WTC11 (cell line): ENCODE measurements at regions not wholly inside any gene's neighbourhood (a gene's known extent, or its start where the extent isn't known, plus 50 kb on each side); places are given as distances from the start of the nearest gene placed in this dataset.

Experiments used
- ATAC-seq: fragments of 200-7000 bp; cut with Tn5 transposase; 2 replicates; pipeline ENCODE4 v1.10.0; 2021; ENCODE audit warnings: mild to moderate bottlenecking, moderate library complexity
- CTCF ChIA-PET: fragments of 300-600 bp; sonication (Branson Sonifier 250); formaldehyde crosslinking; loops from one replicate; lab custom pipeline; 2021; ENCODE audit warnings: antibody characterized with exemption; lab: Charles Lee
- POLR2A ChIA-PET: fragments of 350-600 bp; sonication (Branson Sonifier 250); formaldehyde crosslinking; loops from one replicate; lab custom pipeline; 2021; ENCODE audit warnings: antibody characterized with exemption; lab: Charles Lee
- DNase-seq: peaks from one replicate; pipeline ENCODE4 v3.0.0; 2021; ENCODE audit warnings: low spot score
- H3K27ac Mint-ChIP-seq: 2 replicates; pipeline ENCODE4 v1.8.0; 2021; ENCODE audit warnings: mixed read lengths
- H3K27me3 Mint-ChIP-seq: 2 replicates; pipeline ENCODE4 v1.8.0; 2021; ENCODE audit warnings: low read depth, mild to moderate bottlenecking, moderate library complexity, mixed read lengths
- H3K36me3 Mint-ChIP-seq: 2 replicates; pipeline ENCODE4 v1.8.0; 2021; ENCODE audit warnings: mixed read lengths
- H3K4me1 Mint-ChIP-seq: 2 replicates; pipeline ENCODE4 v1.8.0; 2022; ENCODE audit warnings: mixed read lengths
- H3K4me3 Mint-ChIP-seq: 2 replicates; pipeline ENCODE4 v1.8.0; 2021; ENCODE audit warnings: mild to moderate bottlenecking, moderate library complexity, mixed read lengths
- H3K9me3 Mint-ChIP-seq: 2 replicates; pipeline ENCODE4 v1.8.0; 2021; ENCODE audit warnings: mixed read lengths
- AFF4 ChIP-seq: sonication (generic); formaldehyde crosslinking; IDR thresholded peaks from 2 replicates; pipeline ENCODE4 v1.8.1; 2023; ENCODE audit warnings: mild to moderate bottlenecking, missing genetic modification reagents, borderline replicate concordance
- ARID4B ChIP-seq: sonication (generic); formaldehyde crosslinking; IDR thresholded peaks from 2 replicates; pipeline ENCODE4 v1.8.0; 2023; ENCODE audit warnings: missing genetic modification reagents, mild to moderate bottlenecking, borderline replicate concordance
- CBFB ChIP-seq: sonication (generic); formaldehyde crosslinking; IDR thresholded peaks from 2 replicates; pipeline ENCODE4 v1.8.1; 2022; ENCODE audit warnings: mild to moderate bottlenecking, low read depth, missing genetic modification reagents
- CDX4 ChIP-seq: fragments of 250-450 bp; sonication (Bioruptor Pico); IDR thresholded peaks from 2 replicates; pipeline ENCODE4 v1.9.0; 2021; ENCODE audit warnings: moderate library complexity, mild to moderate bottlenecking, inconsistent platforms, borderline replicate concordance
- FOXK1 ChIP-seq: sonication (generic); formaldehyde crosslinking; IDR thresholded peaks from 2 replicates; pipeline ENCODE4 v1.8.0; 2022; ENCODE audit warnings: mild to moderate bottlenecking, moderate library complexity, missing genetic modification reagents
- GABPB1 ChIP-seq: sonication (generic); formaldehyde crosslinking; IDR thresholded peaks from 2 replicates; pipeline ENCODE4 v1.8.1; 2023; ENCODE audit warnings: mild to moderate bottlenecking, missing genetic modification reagents
- HMGA2 ChIP-seq: fragments of 250-450 bp; sonication (Bioruptor Pico); IDR thresholded peaks from 2 replicates; pipeline ENCODE4 v1.4.0; 2021; ENCODE audit warnings: mild to moderate bottlenecking, moderate library complexity
- JAZF1 ChIP-seq: fragments of 250-450 bp; sonication (Bioruptor Pico); IDR thresholded peaks from 2 replicates; pipeline ENCODE4 v1.9.0; 2021; ENCODE audit warnings: moderate library complexity, mild to moderate bottlenecking, inconsistent platforms
- MAX ChIP-seq: sonication (generic); formaldehyde crosslinking; IDR thresholded peaks from 2 replicates; pipeline ENCODE4 v1.8.0; 2022; ENCODE audit warnings: mild to moderate bottlenecking, missing genetic modification reagents
- NR3C1 ChIP-seq: sonication (generic); formaldehyde crosslinking; conservative IDR thresholded peaks from 2 replicates; pipeline ENCODE4 v1.8.1; 2023; ENCODE audit warnings: low read depth, mild to moderate bottlenecking, missing genetic modification reagents
- OVOL2 ChIP-seq: fragments of 250-450 bp; sonication (Bioruptor Pico); IDR thresholded peaks from 2 replicates; pipeline ENCODE4 v1.9.0; 2021; ENCODE audit warnings: mild to moderate bottlenecking, borderline replicate concordance
- PRDM15 ChIP-seq: sonication (generic); formaldehyde crosslinking; IDR thresholded peaks from 2 replicates; pipeline ENCODE4 v1.8.0; 2022; ENCODE audit warnings: missing genetic modification reagents
- SP1 ChIP-seq: sonication (generic); formaldehyde crosslinking; conservative IDR thresholded peaks from 2 replicates; pipeline ENCODE4 v1.8.1; 2022; ENCODE audit warnings: missing genetic modification reagents
- TEAD1 ChIP-seq: sonication (generic); formaldehyde crosslinking; IDR thresholded peaks from 2 replicates; pipeline ENCODE4 v1.8.0; 2022; ENCODE audit warnings: mild to moderate bottlenecking, missing genetic modification reagents
- USF1 ChIP-seq: sonication (generic); formaldehyde crosslinking; IDR thresholded peaks from 2 replicates; pipeline ENCODE4 v1.8.0; 2022; ENCODE audit warnings: mild to moderate bottlenecking, missing genetic modification reagents
- ZNF138 ChIP-seq: sonication (generic); formaldehyde crosslinking; conservative IDR thresholded peaks from 2 replicates; pipeline ENCODE4 v1.8.1; 2022; ENCODE audit warnings: mild to moderate bottlenecking, moderate library complexity, missing genetic modification reagents
- ZNF263 ChIP-seq: sonication (generic); formaldehyde crosslinking; IDR thresholded peaks from 2 replicates; pipeline ENCODE4 v1.8.1; 2022; ENCODE audit warnings: low read depth, mild to moderate bottlenecking, moderate library complexity, missing genetic modification reagents
- ZNF416 ChIP-seq: fragments of 250-450 bp; sonication (Bioruptor Pico); IDR thresholded peaks from 2 replicates; pipeline ENCODE4 v1.9.0; 2021; ENCODE audit warnings: mild to moderate bottlenecking, inconsistent platforms

- DNase-seq = no peak
- peak overlapping the region; percentile 14; the same call in 1 of the 2 replicates for H3K27ac Mint-ChIP-seq
These were observed 59.8 kb downstream of the SOX4 start for GRCh38 chr6:21653323-21653722.

GRCh38 chr6:21653905-21654304, 60.4 kb downstream of the SOX4 start:
- H3K27ac Mint-ChIP-seq = peak overlapping the region; percentile 67
- no peaks in the 10 kb centered on the region for H3K27me3 Mint-ChIP-seq
- DNase-seq (peak; percentile 44), ATAC-seq (peak; percentile 82)
- peaks cover 18% of the 10 kb centered on the region for H3K36me3 Mint-ChIP-seq
- peak overlapping the region; percentile 3 for H3K4me3 Mint-ChIP-seq
- peaks cover 26% of the 10 kb centered on the region for H3K9me3 Mint-ChIP-seq
- CTCF ChIA-PET = no interaction called here
- POLR2A ChIA-PET = interaction anchor here (0.5 to 1.5 kb wide), 4 partner anchors 10 to 264 kb away, joined by 3 to 6 read pairs (median 4); partner anchors contain the start of gene SOX4
- H3K4me1 Mint-ChIP-seq = peaks cover 39% of the 10 kb centered on the region
- TF ChIP-seq ZNF263 (no peak), USF1 (CRISPR knock-in tag) (peak; percentile 41; the same call in 1 of the 2 replicates), MAX (CRISPR knock-in tag) (peak; percentile 78), OVOL2 (CRISPR knock-in tag) (no peak), ARID4B (CRISPR knock-in tag) (no peak), TEAD1 (CRISPR knock-in tag) (0 out of 2 replicates have a peak, but pooled peaks have one; percentile 19), FOXK1 (CRISPR knock-in tag) (no peak), SP1 (no peak), AFF4 (0 out of 2 replicates have a peak, but pooled peaks have one; percentile 3), HMGA2 (CRISPR knock-in tag) (no peak), ZNF416 (CRISPR knock-in tag) (no peak), GABPB1 (CRISPR knock-in tag) (no peak), NR3C1 (CRISPR knock-in tag) (no peak), JAZF1 (no peak), CDX4 (CRISPR knock-in tag) (no peak), CBFB (no peak)

More at GRCh38 chr6:21653323-21653722, 59.8 kb downstream of the SOX4 start:
- POLR2A ChIA-PET = interaction anchor here (1.2 to 1.5 kb wide), 3 partner anchors 10 to 93 kb away, joined by 3 to 6 read pairs (median 4); partner anchors contain the start of gene SOX4
- Mint-ChIP-seq H3K36me3 (peaks cover 18% of the 10 kb centered on the region), H3K4me1 (peaks cover 39% of the 10 kb centered on the region), H3K9me3 (peaks cover 26% of the 10 kb centered on the region), H3K4me3 (no peak overlapping the region), H3K27me3 (no peaks in the 10 kb centered on the region)
- CTCF ChIA-PET = no interaction called here
- no peak for ATAC-seq
- TF ChIP-seq ZNF138 (no peak), PRDM15 (CRISPR knock-in tag) (peak; percentile 47; the same call in 1 of the 2 replicates)
